ENCODE measurements at regions not wholly inside any gene's neighbourhood (a gene's known extent, or its start where the extent isn't known, plus 50 kb on each side); places are given as distances from the start of the nearest gene placed in this dataset.

- H3K9me3 ChIP-seq (ENCODE audit: low read length): peaks cover 20% of the 10 kb centered on the region
- ATAC-seq: no peak
- in situ Hi-C loops (cut with HindIII; ENCODE audit: extremely low pct_ligation_motif_present, low pct_unique_long_range_greater_than_20kb): no loop called here
- intact Hi-C loops (cut with micrococcal nuclease; ENCODE audit: unreplicated experiment): no loop called here
- POLR2A ChIA-PET: no interaction called here
- no peak overlapping the region for H2AFZ ChIP-seq (ENCODE audit: low read length)
- no TSS peak for BruUV-seq (replicated peaks)
- H4K20me1 ChIP-seq (ENCODE audit: insufficient read depth, low read length): no peaks in the 10 kb centered on the region
- no peaks in the 10 kb centered on the region for H3K4me1 ChIP-seq (ENCODE audit: insufficient read depth, low read length)
- 23% methylated on average over 8 of the region's 12 CpGs for WGBS (ENCODE audit: low lambda C conversion rate)
- H3K27ac ChIP-seq (ENCODE audit: extremely low read length, insufficient read depth, low read length): no peak overlapping the region
- no peak overlapping the region for H3K4me2 ChIP-seq (ENCODE audit: low read depth, low read length)
- H3K79me2 ChIP-seq (ENCODE audit: insufficient read depth, low read length): no peaks in the 10 kb centered on the region
- DNase-seq (ENCODE audit: low spot score): no peak
- H3K27me3 ChIP-seq (ENCODE audit: control insufficient read depth in 1 of 2, insufficient read depth in 2 of 2, low read length in 2 of 2): peaks cover 2 to 37% of the 10 kb centered on the region in 2 experiments; a peak in 4 of 5 replicates
- H3K9ac ChIP-seq (ENCODE audit: insufficient read depth, low read depth, low read length): no peak overlapping the region
- CTCF ChIA-PET (ENCODE audit: low intra/inter-chr PET ratio, low total read pairs): no interaction called here
- H3K36me3 ChIP-seq (replicated peaks in 1 of 2; ENCODE audit: control insufficient read depth in 1 of 2, insufficient read depth in 2 of 2, low read length in 2 of 2): no peaks in the 10 kb centered on the region
- FAIRE-seq: no peak
- TF ChIP-seq ZNF672 (CRISPR knock-in tag; IDR thresholded peaks at IDR 0.05): no peak
- no peak for TF ChIP-seq ZNF609 (CRISPR knock-in tag; IDR thresholded peaks at IDR 0.05; ENCODE audit: borderline replicate concordance)
- TF ChIP-seq, protein P1, sequence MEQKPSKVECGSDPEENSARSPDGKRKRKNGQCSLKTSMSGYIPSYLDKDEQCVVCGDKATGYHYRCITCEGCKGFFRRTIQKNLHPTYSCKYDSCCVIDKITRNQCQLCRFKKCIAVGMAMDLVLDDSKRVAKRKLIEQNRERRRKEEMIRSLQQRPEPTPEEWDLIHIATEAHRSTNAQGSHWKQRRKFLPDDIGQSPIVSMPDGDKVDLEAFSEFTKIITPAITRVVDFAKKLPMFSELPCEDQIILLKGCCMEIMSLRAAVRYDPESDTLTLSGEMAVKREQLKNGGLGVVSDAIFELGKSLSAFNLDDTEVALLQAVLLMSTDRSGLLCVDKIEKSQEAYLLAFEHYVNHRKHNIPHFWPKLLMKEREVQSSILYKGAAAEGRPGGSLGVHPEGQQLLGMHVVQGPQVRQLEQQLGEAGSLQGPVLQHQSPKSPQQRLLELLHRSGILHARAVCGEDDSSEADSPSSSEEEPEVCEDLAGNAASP (CRISPR knock-in tag; IDR thresholded peaks at IDR 0.05; ENCODE audit: borderline replicate concordance): no peak
- TF ChIP-seq YEATS2 (CRISPR knock-in tag; IDR thresholded peaks at IDR 0.05; ENCODE audit: borderline replicate concordance): no peak
- no peak for TF ChIP-seq NFKBIZ (CRISPR knock-in tag; IDR thresholded peaks at IDR 0.05)
- no peak overlapping the region for H3K4me3 ChIP-seq (replicated peaks in 1 of 3; ENCODE audit: insufficient read depth in 1 of 3, low read depth in 2 of 3, low read length in 3 of 3)
Observed at GRCh38 chr10:131514454-131514853, 202.9 kb upstream of the TCERG1L start.
